ENCODE measurements at regions not wholly inside any gene's neighbourhood (a gene's known extent, or its start where the extent isn't known, plus 50 kb on each side); places are given as distances from the start of the nearest gene placed in this dataset.
A peak's percentile ranks its signal among the peaks of the same experiment; 100 is the strongest.
"Not testable (repeated sequence)": the region's sequence is repeated elsewhere in the genome, so short reads cannot be mapped to it uniquely, and the experiment has no call there.

DNA sequence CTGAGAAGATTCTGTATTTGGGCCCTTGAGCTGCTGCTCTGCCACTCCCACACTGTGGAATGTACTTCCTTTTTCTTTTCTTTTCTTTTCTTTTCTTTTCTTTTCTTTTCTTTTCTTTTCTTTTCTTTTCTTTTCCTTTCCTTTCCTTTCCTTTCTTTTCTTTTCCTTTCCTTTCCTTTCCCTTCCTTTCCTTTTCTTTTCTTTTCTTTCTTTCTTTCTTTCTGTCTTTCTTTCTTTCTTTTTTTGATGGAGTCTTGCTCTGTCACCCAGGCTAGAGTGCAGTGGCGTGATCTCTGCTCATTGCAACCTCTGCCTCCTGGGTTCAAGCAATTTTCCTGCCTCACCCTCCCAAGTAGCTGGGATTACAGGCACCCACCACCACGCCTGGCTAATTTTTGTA lies 89.8 kb downstream of the DNAAF6 start:
- H3K36me3 Mint-ChIP-seq; H3K4me1 Mint-ChIP-seq; H3K4me3 Mint-ChIP-seq; H3K27me3 Mint-ChIP-seq; DNase-seq; ATAC-seq (replicated peaks); H3K9me3 Mint-ChIP-seq: not testable (repeated sequence)
- H3K27ac Mint-ChIP-seq, result peak overlapping the region; percentile 14

DNA sequence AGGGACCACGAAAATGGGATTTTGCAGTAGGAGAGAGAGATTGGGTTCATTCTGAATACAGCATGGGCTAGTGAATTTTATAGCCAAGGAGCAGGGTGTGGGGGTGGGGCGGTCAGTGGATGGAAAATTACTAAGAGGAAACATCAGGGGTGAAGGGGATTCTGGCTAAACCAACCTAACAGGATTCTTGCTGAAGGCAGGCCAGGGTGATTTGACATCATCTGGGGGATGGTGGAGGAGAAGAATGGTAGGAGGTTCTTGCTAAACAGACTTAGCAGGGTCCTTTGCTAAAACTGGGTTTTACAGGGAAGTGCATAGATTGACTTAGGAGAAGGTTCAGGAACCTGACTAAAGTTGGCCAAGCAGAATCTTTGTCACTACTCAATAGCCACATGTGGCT lies 91.9 kb downstream of the DNAAF6 start:
- Mint-ChIP-seq H3K4me3 (no peak overlapping the region), H3K9me3 (peaks cover 0 to 2% of the 10 kb centered on the region in 2 donors), H3K27ac (no peak overlapping the region), H3K36me3 (peaks cover 0 to 1% of the 10 kb centered on the region in 2 donors), H3K27me3 (peaks cover 4 to 12% of the 10 kb centered on the region in 2 donors), H3K4me1 (no peaks in the 10 kb centered on the region)
- DNase-seq (no peak), ATAC-seq (replicated peaks) (no peak)

DNA sequence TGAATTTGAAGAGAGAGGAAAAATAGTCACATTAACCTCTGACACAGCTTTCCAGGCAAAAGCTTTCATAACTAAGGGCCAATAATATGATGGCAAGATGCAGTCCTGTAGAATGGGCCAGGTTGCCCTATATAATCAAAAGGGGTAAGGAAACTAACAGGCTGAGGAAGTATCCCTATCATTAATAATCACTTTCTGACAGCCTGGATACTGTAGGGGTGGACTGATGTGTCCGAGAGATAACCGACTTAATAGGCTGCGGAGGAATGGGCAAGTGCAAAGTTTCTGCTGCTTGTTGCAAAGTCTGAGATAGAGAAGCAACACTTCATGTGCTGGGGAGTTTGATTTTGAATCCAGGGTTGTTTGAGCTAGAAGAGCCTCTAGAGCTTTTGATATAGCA lies 94.8 kb downstream of the DNAAF6 start:
- Mint-ChIP-seq H3K27me3 (peaks cover 16 to 23% of the 10 kb centered on the region in 2 donors), H3K4me1 (no peaks in the 10 kb centered on the region), H3K9me3 (peaks cover 2 to 4% of the 10 kb centered on the region in 2 donors), H3K36me3 (no peaks in the 10 kb centered on the region), H3K27ac (no peak overlapping the region), H3K4me3 (no peak overlapping the region)
- ATAC-seq (replicated peaks) (no peak), DNase-seq (no peak)

DNA sequence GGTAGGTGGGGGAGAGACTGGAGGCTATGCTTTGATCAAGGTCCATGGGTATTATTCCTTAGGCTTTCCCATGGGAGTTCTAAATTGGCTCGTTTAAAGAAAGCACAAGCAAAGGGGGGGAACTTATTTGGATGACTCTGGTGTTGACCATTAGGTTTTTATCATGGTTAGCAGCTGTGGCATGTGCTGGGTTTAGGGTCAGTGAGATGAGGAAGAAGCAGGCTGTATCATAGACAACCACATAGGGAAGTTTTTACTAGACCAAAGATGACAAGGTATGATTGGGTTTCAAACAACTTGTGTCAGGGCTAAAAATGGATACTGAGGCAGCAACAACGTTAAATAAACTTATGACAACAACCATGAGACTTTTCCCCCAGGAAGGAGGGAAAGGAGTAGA lies 97.7 kb downstream of the DNAAF6 start:
- peaks cover 1 to 4% of the 10 kb centered on the region in 2 donors for H3K9me3 Mint-ChIP-seq
- DNase-seq, result no peak
- no peaks in the 10 kb centered on the region for H3K4me1 Mint-ChIP-seq
- no peak overlapping the region for H3K4me3 Mint-ChIP-seq
- no peak for ATAC-seq (replicated peaks)
- H3K27ac Mint-ChIP-seq, result no peak overlapping the region
- peaks cover 22 to 23% of the 10 kb centered on the region in 2 donors for H3K27me3 Mint-ChIP-seq
- H3K36me3 Mint-ChIP-seq, result no peaks in the 10 kb centered on the region

DNA sequence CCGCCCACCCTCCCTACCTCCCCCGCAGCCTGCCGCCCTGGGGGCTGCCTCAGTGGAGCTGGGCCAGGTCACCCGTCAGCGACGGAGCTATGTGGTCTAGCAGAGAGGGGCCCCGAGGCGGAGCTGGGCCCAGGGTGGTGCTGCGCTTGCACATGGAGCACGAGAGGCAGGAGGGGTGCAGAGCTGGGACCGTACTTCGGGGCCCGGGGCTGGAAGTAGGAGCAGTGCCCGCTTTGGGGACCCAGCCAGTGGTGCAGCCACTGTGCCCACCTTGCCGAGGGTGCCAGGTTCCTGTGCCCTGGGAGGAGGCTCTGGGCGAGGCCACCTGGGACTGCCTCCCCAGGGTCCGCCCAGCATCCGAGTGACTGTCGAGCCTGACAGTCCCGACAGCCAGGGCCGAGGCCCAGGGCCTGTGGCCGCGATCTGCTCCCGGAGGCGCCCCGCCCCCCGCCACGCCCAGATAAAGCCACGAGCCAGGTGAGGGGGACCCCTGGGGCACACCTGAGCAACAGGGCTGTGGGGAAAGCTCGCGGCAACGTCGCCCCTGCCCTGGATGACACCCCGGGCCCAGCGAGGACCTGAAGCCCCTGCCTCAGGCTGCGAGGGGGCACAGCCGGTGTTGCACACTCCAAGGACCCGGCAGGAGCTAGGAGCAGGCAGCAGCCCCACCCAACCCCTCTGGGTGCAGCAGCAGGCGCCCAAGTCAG lies 117.5 kb downstream of the DNAAF6 start:
- ATAC-seq (replicated peaks) (no peak), DNase-seq (no peak)
- Mint-ChIP-seq H3K9me3 (no peaks in the 10 kb centered on the region), H3K36me3 (no peaks in the 10 kb centered on the region), H3K4me3 (no peak overlapping the region), H3K27ac (no peak overlapping the region), H3K4me1 (no peaks in the 10 kb centered on the region), H3K27me3 (peaks cover 3 to 7% of the 10 kb centered on the region in 2 donors)

DNA sequence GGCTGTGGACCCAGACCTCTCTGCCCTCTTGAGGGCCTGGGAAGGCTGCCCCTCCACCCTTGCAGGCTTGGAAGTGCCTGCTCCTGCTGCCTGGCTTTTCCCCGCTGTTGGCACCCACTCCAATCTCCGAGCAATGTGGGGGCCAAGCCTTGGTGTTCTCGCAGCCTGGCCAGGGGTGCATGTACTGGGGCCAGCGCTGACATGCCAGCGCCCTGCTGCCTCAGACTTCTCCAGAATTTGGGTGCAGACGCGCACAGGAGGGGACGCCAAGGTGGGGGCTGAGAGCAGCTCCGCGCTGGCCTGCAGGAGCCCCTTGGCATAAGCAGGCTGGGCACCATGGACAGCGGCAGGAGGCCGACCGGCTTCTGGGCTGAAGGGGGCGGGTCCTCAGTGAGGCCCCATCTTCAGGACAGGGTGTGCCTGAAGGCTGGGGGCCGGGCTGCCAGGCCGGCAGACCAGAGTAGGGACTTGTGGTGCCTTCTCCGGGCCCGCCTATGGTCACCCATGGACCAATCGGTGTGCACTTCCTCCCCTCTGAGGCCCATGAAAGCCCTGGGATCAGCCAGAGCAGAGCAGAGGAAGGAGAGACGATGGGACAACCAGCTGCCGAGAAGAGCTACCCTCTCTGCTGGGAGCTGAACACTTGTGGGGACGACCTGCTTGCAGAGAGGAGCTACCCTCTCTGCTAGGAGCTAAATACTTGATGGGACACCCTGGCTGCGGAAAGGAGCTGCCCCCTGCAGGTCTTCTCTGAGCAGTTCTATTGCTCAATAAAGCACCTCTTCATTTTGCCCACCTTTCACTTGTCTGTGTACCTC lies 118.3 kb downstream of the DNAAF6 start:
- peaks cover 3 to 7% of the 10 kb centered on the region in 2 donors for H3K27me3 Mint-ChIP-seq
- no peak overlapping the region for H3K27ac Mint-ChIP-seq
- DNase-seq (no peak), ATAC-seq (replicated peaks) (peak in 1 of 2 donors; percentile 61)
- H3K36me3 Mint-ChIP-seq, result no peaks in the 10 kb centered on the region
- H3K4me3 Mint-ChIP-seq, result no peak overlapping the region
- no peaks in the 10 kb centered on the region for H3K4me1 Mint-ChIP-seq
- no peaks in the 10 kb centered on the region for H3K9me3 Mint-ChIP-seq

DNA sequence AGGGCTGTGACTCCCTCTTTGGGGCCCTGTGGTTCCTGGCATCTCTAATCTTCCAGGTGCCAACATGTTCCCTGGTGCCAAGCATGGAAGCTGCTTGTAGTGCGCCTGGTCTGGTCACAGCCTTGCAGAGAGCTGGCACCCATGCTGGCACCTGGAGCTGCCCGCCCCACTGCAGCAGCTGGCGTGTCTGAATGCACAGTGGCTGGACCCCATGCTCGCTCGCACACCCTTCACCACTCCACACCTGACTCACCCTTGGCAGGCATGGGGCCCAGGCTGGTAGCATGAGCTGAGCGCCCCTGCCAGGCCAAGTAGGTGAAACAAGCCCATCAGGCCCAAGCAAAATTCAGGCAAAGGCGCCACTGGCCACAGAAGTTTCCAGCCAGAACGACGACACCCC lies 119.1 kb downstream of the DNAAF6 start:
- Mint-ChIP-seq H3K27me3 (peaks cover 3% of the 10 kb centered on the region in 2 donors), H3K9me3 (no peaks in the 10 kb centered on the region), H3K4me1 (no peaks in the 10 kb centered on the region), H3K4me3 (no peak overlapping the region), H3K27ac (no peak overlapping the region), H3K36me3 (no peaks in the 10 kb centered on the region)
- ATAC-seq (replicated peaks), result no peak
- DNase-seq, result no peak

DNA sequence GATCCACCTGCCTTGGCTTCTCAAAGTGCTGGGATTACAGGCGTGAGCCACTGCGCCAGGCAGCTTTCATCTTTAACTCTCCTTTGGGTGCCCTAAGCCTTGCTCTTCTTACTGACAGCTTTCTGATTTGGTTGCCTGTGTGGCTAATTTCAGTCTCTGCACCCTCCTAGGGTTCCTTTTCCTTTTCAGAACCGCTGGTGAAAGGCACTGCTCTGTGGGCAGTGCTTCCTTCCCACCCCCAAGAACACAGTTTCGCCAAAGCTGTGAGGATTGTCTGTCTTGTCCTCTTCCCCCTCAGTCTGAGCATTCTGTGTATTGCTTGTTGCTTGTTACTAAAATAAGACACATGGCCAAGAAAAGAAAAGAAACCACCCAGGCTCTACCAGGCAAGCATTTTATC lies 101.4 kb upstream of the FRMPD3 start:
- no peak for DNase-seq

DNA sequence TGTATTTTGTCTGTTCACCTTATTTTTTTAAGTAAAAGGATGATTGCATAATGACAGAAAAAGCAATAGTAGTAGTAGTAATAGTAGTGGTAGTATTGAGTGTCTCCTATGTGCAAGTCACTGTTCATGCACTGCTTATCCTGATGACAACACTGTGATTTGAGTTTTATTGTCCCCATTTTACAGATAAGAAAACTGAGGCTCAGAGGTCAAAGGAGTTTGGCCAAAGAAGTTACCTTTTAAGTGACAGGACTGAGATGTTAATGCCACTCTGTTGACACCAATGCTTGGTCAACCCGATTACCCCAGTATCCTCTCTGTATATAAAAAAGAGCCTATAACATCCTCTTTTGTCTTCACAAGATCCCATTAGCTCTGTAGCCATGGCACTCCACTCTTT lies 100.5 kb upstream of the FRMPD3 start:
- Mint-ChIP-seq H3K4me1 (no peaks in the 10 kb centered on the region), H3K9me3 (no peaks in the 10 kb centered on the region), H3K4me3 (no peak overlapping the region), H3K36me3 (no peaks in the 10 kb centered on the region), H3K27ac (no peak overlapping the region), H3K27me3 (peaks cover 13 to 21% of the 10 kb centered on the region in 2 donors)
- no peak for ATAC-seq (replicated peaks)
- DNase-seq, result no peak

More for the DNA sequence above, 101.4 kb upstream of the FRMPD3 start:
- no peak for ATAC-seq (replicated peaks)
- Mint-ChIP-seq H3K27ac (no peak overlapping the region), H3K9me3 (no peaks in the 10 kb centered on the region), H3K27me3 (peaks cover 10 to 18% of the 10 kb centered on the region in 2 donors), H3K36me3 (no peaks in the 10 kb centered on the region), H3K4me1 (no peaks in the 10 kb centered on the region), H3K4me3 (no peak overlapping the region)

DNA sequence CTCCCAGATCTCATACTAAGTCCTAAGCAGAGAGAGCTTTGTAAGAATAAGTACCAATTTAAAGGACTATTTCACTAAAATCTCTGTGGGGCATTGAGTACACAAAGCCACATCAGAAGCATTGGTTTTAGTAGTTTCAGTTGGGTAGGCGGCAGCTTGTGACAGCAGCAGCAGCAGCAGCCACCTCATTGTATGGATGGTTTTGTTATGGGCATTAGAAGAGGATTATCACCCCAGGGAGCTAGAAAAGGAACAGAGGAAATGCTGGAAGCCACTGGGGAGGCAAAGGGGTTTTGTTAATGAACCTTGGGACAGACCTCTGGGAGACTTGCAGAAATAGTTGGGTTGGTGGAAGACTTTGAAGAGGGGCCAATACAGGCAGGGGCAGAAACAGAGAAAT lies 93.9 kb upstream of the FRMPD3 start:
- Mint-ChIP-seq H3K9me3 (no peaks in the 10 kb centered on the region), H3K27me3 (peaks cover 20 to 28% of the 10 kb centered on the region in 2 donors), H3K4me1 (no peaks in the 10 kb centered on the region), H3K4me3 (no peak overlapping the region), H3K27ac (no peak overlapping the region), H3K36me3 (no peaks in the 10 kb centered on the region)
- DNase-seq (no peak), ATAC-seq (replicated peaks) (no peak)

DNA sequence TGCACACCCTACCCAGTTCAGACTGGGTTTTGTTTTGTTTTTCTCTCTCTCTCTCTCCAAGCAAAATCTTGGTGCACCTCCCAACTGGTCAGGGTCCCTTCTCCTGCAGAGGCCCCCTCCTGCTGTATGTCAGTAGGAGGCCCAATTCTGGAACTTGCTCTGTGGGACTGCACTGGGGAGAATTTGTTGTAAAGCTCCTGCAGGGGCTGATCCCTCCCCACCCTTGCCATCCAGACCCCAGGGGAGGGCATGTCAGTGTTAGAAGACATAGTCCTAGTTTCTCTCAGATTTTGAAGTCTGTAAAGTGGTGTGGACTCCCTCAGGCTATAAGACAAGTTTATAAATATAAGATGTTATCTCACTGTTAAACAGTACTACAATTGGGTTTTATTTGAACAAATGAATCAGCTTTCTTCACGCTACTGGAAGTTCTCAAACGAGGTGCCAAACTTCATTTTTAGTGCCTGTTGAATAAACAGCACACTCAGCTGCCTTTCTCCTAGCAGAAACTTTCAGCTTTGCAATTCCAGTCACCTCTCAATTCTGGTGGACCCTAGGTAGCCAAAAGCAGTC lies 88.6 kb upstream of the FRMPD3 start:
- Mint-ChIP-seq H3K9me3 (no peaks in the 10 kb centered on the region), H3K4me1 (no peaks in the 10 kb centered on the region), H3K27ac (no peak overlapping the region), H3K4me3 (no peak overlapping the region), H3K36me3 (no peaks in the 10 kb centered on the region), H3K27me3 (peaks cover 14 to 24% of the 10 kb centered on the region in 2 donors)
- DNase-seq (no peak), ATAC-seq (replicated peaks) (no peak)

DNA sequence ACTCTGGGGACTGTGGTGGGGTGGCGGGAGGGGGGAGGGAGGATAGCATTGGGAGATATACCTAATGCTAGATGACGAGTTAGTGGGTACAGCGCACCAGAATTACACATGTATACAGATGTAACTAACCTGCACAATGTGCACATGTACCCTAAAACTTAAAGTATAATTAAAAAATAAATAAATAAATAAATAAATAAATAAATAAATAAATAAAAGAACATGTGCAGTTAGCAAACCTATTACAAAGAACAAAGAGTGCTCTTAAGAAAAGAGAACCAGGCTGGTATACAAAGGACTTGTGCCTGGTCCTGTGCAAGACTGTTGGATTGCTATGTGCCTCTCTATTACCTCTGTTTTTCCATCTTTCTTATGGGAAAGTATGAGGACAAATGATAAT lies 79.3 kb upstream of the FRMPD3 start:
- H3K36me3 Mint-ChIP-seq; H3K4me3 Mint-ChIP-seq; DNase-seq; ATAC-seq (replicated peaks); H3K9me3 Mint-ChIP-seq; H3K27me3 Mint-ChIP-seq; H3K4me1 Mint-ChIP-seq; H3K27ac Mint-ChIP-seq: not testable (repeated sequence)

DNA sequence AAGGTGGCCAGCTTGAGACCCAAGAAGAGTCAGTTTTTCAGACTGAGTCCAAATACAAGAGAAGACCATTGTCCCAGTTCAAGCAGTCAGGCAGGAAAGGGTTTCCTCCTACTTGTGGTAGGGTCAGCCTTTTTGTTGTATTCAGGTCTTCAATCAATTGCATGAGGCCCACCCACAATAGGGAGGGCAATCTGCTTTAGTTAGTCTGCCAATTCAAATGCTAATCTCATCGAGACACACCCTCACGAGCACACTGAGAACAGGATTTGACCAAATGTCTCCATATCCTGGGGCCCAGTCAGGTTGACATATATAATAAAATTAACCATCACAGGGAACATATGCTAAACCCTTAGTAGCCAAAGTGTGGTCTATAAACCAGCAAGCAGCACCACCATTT lies 75.3 kb upstream of the FRMPD3 start:
- H3K9me3 Mint-ChIP-seq, result no peaks in the 10 kb centered on the region
- ATAC-seq (replicated peaks) (no peak), DNase-seq (no peak)
- no peaks in the 10 kb centered on the region for H3K36me3 Mint-ChIP-seq
- H3K4me1 Mint-ChIP-seq, result no peaks in the 10 kb centered on the region
- no peak overlapping the region for H3K27ac Mint-ChIP-seq
- H3K4me3 Mint-ChIP-seq, result no peak overlapping the region
- peaks cover 3% of the 10 kb centered on the region in 2 donors for H3K27me3 Mint-ChIP-seq

DNA sequence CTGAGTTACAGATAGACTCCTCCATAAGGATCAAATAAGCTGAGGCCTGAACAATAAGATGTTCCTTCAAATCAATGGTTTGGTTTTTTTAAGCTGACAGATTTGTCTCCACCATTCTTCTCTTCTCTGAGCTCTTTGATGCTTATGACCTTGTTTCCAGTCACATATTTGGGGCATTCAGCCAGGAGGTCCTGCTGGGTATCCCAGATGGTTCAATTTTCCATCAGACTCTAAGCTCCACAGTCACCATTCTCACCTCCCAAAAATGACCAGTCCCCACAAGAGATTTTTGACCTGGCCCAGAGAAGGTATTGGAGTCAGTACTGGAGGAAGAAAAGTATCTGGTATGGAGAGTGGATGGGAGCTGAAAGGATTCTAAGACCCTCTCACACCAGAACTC lies 74.6 kb upstream of the FRMPD3 start:
- Mint-ChIP-seq H3K9me3 (no peaks in the 10 kb centered on the region), H3K4me1 (no peaks in the 10 kb centered on the region), H3K4me3 (no peak overlapping the region), H3K27me3 (peaks cover 6 to 7% of the 10 kb centered on the region in 2 donors), H3K27ac (no peak overlapping the region), H3K36me3 (no peaks in the 10 kb centered on the region)
- ATAC-seq (replicated peaks), result no peak
- no peak for DNase-seq

DNA sequence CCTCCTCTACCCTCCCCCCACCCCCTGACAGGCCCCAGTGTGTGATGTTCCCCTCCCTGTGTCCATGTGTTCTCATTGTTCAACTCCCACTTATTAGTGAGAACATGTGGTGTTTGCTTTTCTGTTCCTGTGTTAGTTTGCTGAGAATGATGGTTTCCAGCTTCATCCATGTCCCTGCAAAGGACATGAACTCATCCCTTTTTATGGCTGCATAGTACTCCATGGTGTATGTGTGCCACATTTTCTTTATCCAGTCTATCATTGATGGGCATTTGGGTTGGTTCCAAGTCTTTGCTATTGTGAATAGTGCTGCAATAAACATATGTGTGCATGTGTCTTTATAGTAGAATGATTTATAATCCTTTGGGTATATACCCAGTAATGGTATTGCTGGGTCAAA lies 73.3 kb upstream of the FRMPD3 start:
- not testable (repeated sequence) for ATAC-seq (replicated peaks); H3K9me3 Mint-ChIP-seq; H3K4me1 Mint-ChIP-seq; H3K36me3 Mint-ChIP-seq; H3K27ac Mint-ChIP-seq; H3K4me3 Mint-ChIP-seq; DNase-seq
- peaks cover 12 to 19% of the 10 kb centered on the region in 2 donors for H3K27me3 Mint-ChIP-seq
